AG10803 (cell line): ENCODE measurements at regions not wholly inside any gene's neighbourhood (a gene's known extent, or its start where the extent isn't known, plus 50 kb on each side); places are given as distances from the start of the nearest gene placed in this dataset.

Experiments
- DNase-seq: peaks from one replicate; pipeline ENCODE4 v3.0.0; 2010; ENCODE audit warnings: low read depth
- H3K4me3 ChIP-seq: 2 replicates; pipeline ENCODE4 v1.5.1; 2011; ENCODE audit warnings: mild to moderate bottlenecking, low read length, control low read depth
- CTCF ChIP-seq: conservative IDR thresholded peaks from 2 replicates; pipeline ENCODE4 v1.5.1; 2011; ENCODE audit warnings: mild to moderate bottlenecking, low read length, control low read depth, inconsistent platforms

- DNase-seq, result no peak
- TF ChIP-seq CTCF, result no peak
- H3K4me3 ChIP-seq, result no peak overlapping the region
These were observed 63.4 kb upstream of the CARD18 start for GRCh38 chr11:105202844-105203548.

GRCh38 chr11:105202422-105202821 is 62.9 kb upstream of the CARD18 start:
- no peak for TF ChIP-seq CTCF
- H3K4me3 ChIP-seq, result no peak overlapping the region
- no peak for DNase-seq

DNA sequence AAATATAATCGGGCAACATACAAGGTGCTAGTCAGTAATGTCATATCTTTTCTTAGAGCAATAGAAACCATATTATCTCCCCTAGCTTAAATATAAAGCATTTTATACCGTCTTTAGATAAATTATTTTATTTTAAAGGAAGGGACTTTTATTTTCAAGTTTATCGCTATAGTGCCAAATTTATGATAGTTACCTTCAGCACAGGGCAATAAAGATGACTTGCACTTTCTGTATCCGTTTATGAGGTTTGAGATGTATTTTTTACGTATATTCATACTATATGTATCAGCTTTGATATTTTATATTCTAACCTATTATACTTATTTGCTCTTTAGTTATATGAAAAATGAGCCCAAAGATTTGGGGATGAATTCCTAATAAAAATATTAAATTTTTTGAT is 61.6 kb upstream of the CARD18 start:
- no peak overlapping the region for H3K4me3 ChIP-seq
- TF ChIP-seq CTCF, result no peak
- no peak for DNase-seq

DNA sequence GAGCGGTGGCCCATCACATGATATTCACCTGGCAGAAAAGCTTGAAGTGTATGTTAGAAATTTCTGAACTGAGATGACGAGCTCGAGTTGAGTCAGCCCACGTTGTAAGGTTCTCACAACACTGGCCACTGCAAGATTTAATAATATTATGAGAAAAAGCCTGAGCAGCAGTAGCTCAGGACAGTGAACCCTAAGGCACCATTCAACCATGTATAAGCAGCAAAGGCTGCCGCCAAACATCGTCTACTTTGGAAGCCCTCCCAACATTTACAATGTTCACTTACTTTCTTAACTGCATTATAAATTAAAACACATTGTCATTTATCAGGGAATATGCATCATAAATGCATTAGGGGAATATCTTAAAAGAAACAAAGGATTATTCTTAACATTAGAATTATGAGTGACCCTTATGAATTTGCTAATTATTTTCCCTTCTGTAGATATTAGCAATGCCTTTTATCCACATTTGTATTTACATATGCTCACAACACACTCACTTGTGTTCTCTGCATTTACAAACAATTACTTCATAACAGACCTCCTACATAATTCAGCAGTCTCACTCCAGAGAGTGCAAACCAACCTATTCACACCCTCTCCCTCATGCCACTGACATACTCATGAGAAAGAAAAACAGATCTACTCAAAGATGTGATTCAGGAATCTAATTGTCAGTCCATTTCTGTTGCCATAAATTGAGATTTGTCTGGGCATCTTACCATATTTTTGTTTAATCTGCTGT is 57.7 kb upstream of the CARD18 start:
- no peak for TF ChIP-seq CTCF
- no peak overlapping the region for H3K4me3 ChIP-seq
- DNase-seq, result no peak

- H3K4me3 ChIP-seq, result no peak overlapping the region
- no peak for TF ChIP-seq CTCF
- no peak for DNase-seq
These were observed 53.7 kb upstream of the CARD18 start for GRCh38 chr11:105193260-105193659.

GRCh38 chr11:105192115-105192514 is 52.5 kb upstream of the CARD18 start:
- TF ChIP-seq CTCF, result no peak
- no peak overlapping the region for H3K4me3 ChIP-seq
- no peak for DNase-seq

DNA sequence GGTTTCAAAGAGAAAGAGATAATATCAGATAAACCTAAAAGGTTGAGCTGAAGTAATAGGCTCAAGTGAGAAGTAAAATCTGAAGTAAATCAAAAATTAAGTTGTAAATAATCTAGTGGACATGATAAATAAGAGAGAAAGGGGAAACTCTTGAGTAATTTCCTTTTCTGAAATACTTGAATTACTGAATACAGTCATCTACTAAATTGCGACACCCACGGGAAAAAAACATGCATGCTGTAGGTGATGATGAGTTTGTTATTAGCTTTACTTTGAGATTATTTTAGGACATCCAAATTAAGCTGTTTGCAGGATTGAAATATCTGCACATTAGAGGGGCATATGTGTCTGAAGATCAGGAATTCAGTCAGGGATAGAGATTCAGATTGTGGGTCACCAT is 50.0 kb upstream of the CARD18 start:
- DNase-seq, result peak; percentile 38
- no peak for TF ChIP-seq CTCF
- no peak overlapping the region for H3K4me3 ChIP-seq
